Thyroid gland (tissue), 4 donors: ENCODE measurements at regions not wholly inside any gene's neighbourhood (a gene's known extent, or its start where the extent isn't known, plus 50 kb on each side); places are given as distances from the start of the nearest gene placed in this dataset.

Experiments
- POLR2A ChIP-seq, 2 donors: fragments of 450-650 bp; IDR thresholded peaks; one replicate each; pipeline ENCODE4 v1.6.1; 2017; ENCODE audit warnings: antibody characterized with exemption in 2 of 2, mild to moderate bottlenecking in 2 of 2, moderate library complexity in 1 of 2
- TF ChIP-seq, protein P1 (sequence below), 6 experiments: fragments of 200-600 bp in 3 of 6; fragments of 450-650 bp in 3 of 6; sonication (generic) in 3 of 6; IDR thresholded peaks; one replicate each; pipeline ENCODE4 v1.5.1; 2016 to 2019; ENCODE audit warnings: antibody characterized with exemption in 6 of 6, mild to moderate bottlenecking in 2 of 6, inconsistent platforms in 1 of 6, moderate library complexity in 1 of 6

DNA sequence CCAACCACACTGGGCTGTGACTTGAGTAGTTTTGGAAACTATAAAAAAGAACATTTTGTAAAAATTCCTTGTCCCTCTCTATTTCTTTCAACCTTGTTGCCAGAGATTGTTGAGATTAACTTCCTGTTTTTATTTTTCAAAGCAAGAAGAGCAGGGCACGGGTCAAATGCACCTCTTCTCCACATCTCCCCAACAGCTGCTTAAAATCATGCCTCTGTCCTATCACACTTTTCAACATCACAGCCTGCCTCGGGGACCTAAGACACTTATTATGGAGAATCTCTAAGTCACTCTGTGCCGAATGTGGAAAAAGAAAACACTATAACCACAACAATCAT, 280.3 kb upstream of the TNC start:
- TF ChIP-seq, protein P1, sequence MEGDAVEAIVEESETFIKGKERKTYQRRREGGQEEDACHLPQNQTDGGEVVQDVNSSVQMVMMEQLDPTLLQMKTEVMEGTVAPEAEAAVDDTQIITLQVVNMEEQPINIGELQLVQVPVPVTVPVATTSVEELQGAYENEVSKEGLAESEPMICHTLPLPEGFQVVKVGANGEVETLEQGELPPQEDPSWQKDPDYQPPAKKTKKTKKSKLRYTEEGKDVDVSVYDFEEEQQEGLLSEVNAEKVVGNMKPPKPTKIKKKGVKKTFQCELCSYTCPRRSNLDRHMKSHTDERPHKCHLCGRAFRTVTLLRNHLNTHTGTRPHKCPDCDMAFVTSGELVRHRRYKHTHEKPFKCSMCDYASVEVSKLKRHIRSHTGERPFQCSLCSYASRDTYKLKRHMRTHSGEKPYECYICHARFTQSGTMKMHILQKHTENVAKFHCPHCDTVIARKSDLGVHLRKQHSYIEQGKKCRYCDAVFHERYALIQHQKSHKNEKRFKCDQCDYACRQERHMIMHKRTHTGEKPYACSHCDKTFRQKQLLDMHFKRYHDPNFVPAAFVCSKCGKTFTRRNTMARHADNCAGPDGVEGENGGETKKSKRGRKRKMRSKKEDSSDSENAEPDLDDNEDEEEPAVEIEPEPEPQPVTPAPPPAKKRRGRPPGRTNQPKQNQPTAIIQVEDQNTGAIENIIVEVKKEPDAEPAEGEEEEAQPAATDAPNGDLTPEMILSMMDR (IDR thresholded peaks at IDR 0.05), result no peak
- no peak for TF ChIP-seq POLR2A (IDR thresholded peaks at IDR 0.05)
